H1 (cell line): ENCODE measurements at regions not wholly inside any gene's neighbourhood (a gene's known extent, or its start where the extent isn't known, plus 50 kb on each side); places are given as distances from the start of the nearest gene placed in this dataset.

Experiments
- ATF2 ChIP-seq: IDR thresholded peaks from 2 replicates; pipeline ENCODE4 v1.6.1; 2012; ENCODE audit warnings: low read length, inconsistent platforms
- SIN3A ChIP-seq, 2 experiments: IDR thresholded peaks in 1 of 2; conservative IDR thresholded peaks in 1 of 2; 2 replicates each; pipeline ENCODE4 v1.6.1; 2011 to 2012; ENCODE audit warnings: low read length in 2 of 2, improper control_type of control experiment in 1 of 2, low read depth in 1 of 2, mild to moderate bottlenecking in 1 of 2

GRCh38 chr14:71654810-71655209 lies 277.4 kb upstream of the RGS6 start:
- TF ChIP-seq SIN3A (conservative IDR thresholded peaks at IDR 0.05 in 1 of 2, IDR thresholded peaks at IDR 0.05 in 1 of 2; ENCODE audit: low read depth in 1 of 2, low read length in 2 of 2) (no peak), ATF2 (no peak)
